ENCODE measurements at regions not wholly inside any gene's neighbourhood (a gene's known extent, or its start where the extent isn't known, plus 50 kb on each side); places are given as distances from the start of the nearest gene placed in this dataset.
"Not testable (repeated sequence)": the region's sequence is repeated elsewhere in the genome, so short reads cannot be mapped to it uniquely, and the experiment has no call there.

GRCh38 chr10:25824050-25824449 lies 110.0 kb upstream of the MYO3A start:
- H3K4me3 ChIP-seq (replicated peaks; ENCODE audit: low read depth, low read length): no peak overlapping the region
- DNase-seq (ENCODE audit: low read depth): no peak
- TF ChIP-seq CTCF (IDR thresholded peaks at IDR 0.05; ENCODE audit: low read length, missing control alignments): no peak

- no peak for TF ChIP-seq CTCF (IDR thresholded peaks at IDR 0.05; ENCODE audit: low read length, missing control alignments)
- H3K4me3 ChIP-seq (replicated peaks; ENCODE audit: low read depth, low read length): no peak overlapping the region
- DNase-seq (ENCODE audit: low read depth): no peak
Observed at GRCh38 chr10:25828475-25828874, 105.6 kb upstream of the MYO3A start.

- no peak for TF ChIP-seq CTCF (IDR thresholded peaks at IDR 0.05; ENCODE audit: low read length, missing control alignments)
- H3K4me3 ChIP-seq (replicated peaks; ENCODE audit: low read depth, low read length): no peak overlapping the region
- no peak for DNase-seq (ENCODE audit: low read depth)
Observed at GRCh38 chr10:25831080-25831479, 102.9 kb upstream of the MYO3A start.

- DNase-seq (ENCODE audit: low read depth): no peak
- H3K4me3 ChIP-seq (replicated peaks; ENCODE audit: low read depth, low read length): no peak overlapping the region
- no peak for TF ChIP-seq CTCF (IDR thresholded peaks at IDR 0.05; ENCODE audit: low read length, missing control alignments)
Observed at GRCh38 chr10:25839683-25840082, 94.3 kb upstream of the MYO3A start.

- DNase-seq (ENCODE audit: low read depth); H3K4me3 ChIP-seq (replicated peaks; ENCODE audit: low read depth, low read length): not testable (repeated sequence)
Observed at GRCh38 chr10:25840875-25841274, 93.2 kb upstream of the MYO3A start.

- TF ChIP-seq CTCF (IDR thresholded peaks at IDR 0.05; ENCODE audit: low read length, missing control alignments): no peak
Observed at GRCh38 chr10:25842146-25842545, 91.9 kb upstream of the MYO3A start.

GRCh38 chr10:25843551-25844170 lies 90.4 kb upstream of the MYO3A start:
- no peak for TF ChIP-seq CTCF (IDR thresholded peaks at IDR 0.05; ENCODE audit: low read length, missing control alignments)
- no peak overlapping the region for H3K4me3 ChIP-seq (replicated peaks; ENCODE audit: low read depth, low read length)
- DNase-seq (ENCODE audit: low read depth): no peak

More at GRCh38 chr10:25842146-25842545, 91.9 kb upstream of the MYO3A start:
- H3K4me3 ChIP-seq (replicated peaks; ENCODE audit: low read depth, low read length): no peak overlapping the region
- no peak for DNase-seq (ENCODE audit: low read depth)

GRCh38 chr10:25844716-25845115 lies 89.3 kb upstream of the MYO3A start:
- not testable (repeated sequence) for DNase-seq (ENCODE audit: low read depth); H3K4me3 ChIP-seq (replicated peaks; ENCODE audit: low read depth, low read length)
